ENCODE measurements at regions not wholly inside any gene's neighbourhood (a gene's known extent, or its start where the extent isn't known, plus 50 kb on each side); places are given as distances from the start of the nearest gene placed in this dataset.

DNA sequence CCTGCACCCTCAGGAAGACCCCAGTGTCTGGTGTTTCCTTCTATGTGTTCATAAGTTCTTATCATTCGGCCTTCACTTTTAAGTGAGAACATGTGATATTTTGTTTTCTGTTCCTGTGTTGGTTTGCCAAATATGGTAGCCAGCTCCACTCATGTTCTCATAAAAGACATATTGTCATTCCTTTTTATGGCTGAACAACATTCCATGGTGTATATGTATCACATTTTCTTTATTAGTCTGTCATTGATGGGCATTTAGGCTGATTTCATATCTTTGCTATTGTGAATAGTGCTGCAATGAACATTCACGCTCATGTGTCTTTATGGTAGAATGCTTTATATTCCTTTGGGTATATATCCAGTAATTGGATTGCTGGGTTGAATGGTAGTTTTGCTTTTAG lies 645.1 kb downstream of the SLC16A7 start:
- no peaks in the 10 kb centered on the region for H3K36me3 Mint-ChIP-seq

DNA sequence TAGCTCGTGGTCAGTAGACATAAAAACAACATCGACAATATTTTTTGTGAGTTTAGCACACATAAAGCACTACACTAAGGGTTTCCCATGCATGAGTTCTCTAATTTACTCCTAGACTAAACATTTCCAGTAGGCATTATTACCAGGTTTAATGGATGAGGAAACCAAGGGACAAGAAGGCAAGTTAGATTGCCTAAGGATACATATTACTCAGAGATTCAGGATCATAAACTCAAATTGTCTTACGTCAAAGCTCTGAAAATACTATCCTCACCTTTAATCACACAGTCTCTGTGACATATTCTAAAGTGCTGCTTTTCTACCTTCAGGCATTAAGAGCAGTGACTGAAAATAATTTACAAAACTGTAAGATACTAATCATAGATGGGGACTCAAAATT lies 655.3 kb downstream of the SLC16A7 start:
- H3K27ac Mint-ChIP-seq, result no peak overlapping the region
- no peak for TF ChIP-seq CTCF (IDR thresholded peaks at IDR 0.05; ENCODE audit: unreplicated experiment)
- no peaks in the 10 kb centered on the region for H3K36me3 Mint-ChIP-seq
- no peaks in the 10 kb centered on the region for H3K27me3 Mint-ChIP-seq (ENCODE audit: low read depth)
- H3K4me1 Mint-ChIP-seq, result peaks cover 2% of the 10 kb centered on the region
- no peaks in the 10 kb centered on the region for H3K9me3 Mint-ChIP-seq
- no peak for DNase-seq (ENCODE audit: low spot score in 2 of 2, unreplicated experiment in 2 of 2)
- H3K4me3 Mint-ChIP-seq, result no peak overlapping the region

More for the DNA sequence above, 645.1 kb downstream of the SLC16A7 start:
- Mint-ChIP-seq H3K27ac (no peak overlapping the region), H3K4me1 (no peaks in the 10 kb centered on the region), H3K9me3 (peaks cover 24% of the 10 kb centered on the region), H3K4me3 (no peak overlapping the region), H3K27me3 (ENCODE audit: low read depth) (no peaks in the 10 kb centered on the region)
- no peak for TF ChIP-seq CTCF (IDR thresholded peaks at IDR 0.05; ENCODE audit: unreplicated experiment)
- DNase-seq (ENCODE audit: low spot score in 2 of 2, unreplicated experiment in 2 of 2), result no peak

- Mint-ChIP-seq H3K4me3 (no peak overlapping the region), H3K9me3 (no peaks in the 10 kb centered on the region), H3K36me3 (no peaks in the 10 kb centered on the region), H3K4me1 (peaks cover 8% of the 10 kb centered on the region), H3K27me3 (ENCODE audit: low read depth) (no peaks in the 10 kb centered on the region), H3K27ac (no peak overlapping the region)
- no peak for TF ChIP-seq CTCF (IDR thresholded peaks at IDR 0.05; ENCODE audit: unreplicated experiment)
- DNase-seq (ENCODE audit: low spot score in 2 of 2, unreplicated experiment in 2 of 2), result no peak
Observed at GRCh38 chr12:60252359-60253096, 656.7 kb downstream of the SLC16A7 start.

GRCh38 chr12:60255044-60255443 lies 659.2 kb downstream of the SLC16A7 start:
- Mint-ChIP-seq H3K27me3 (ENCODE audit: low read depth) (no peaks in the 10 kb centered on the region), H3K4me1 (peaks cover 12% of the 10 kb centered on the region), H3K4me3 (no peak overlapping the region), H3K36me3 (no peaks in the 10 kb centered on the region), H3K9me3 (no peaks in the 10 kb centered on the region), H3K27ac (no peak overlapping the region)
- TF ChIP-seq CTCF (IDR thresholded peaks at IDR 0.05; ENCODE audit: unreplicated experiment), result no peak
- no peak for DNase-seq (ENCODE audit: low spot score in 2 of 2, unreplicated experiment in 2 of 2)

- no peak for DNase-seq (ENCODE audit: low spot score in 2 of 2, unreplicated experiment in 2 of 2)
- H3K9me3 Mint-ChIP-seq, result no peaks in the 10 kb centered on the region
Observed at GRCh38 chr12:60257063-60257462, 661.2 kb downstream of the SLC16A7 start.

More at GRCh38 chr12:60257063-60257462, 661.2 kb downstream of the SLC16A7 start:
- no peaks in the 10 kb centered on the region for H3K36me3 Mint-ChIP-seq
- H3K4me1 Mint-ChIP-seq, result peaks cover 12% of the 10 kb centered on the region
- no peak for TF ChIP-seq CTCF (IDR thresholded peaks at IDR 0.05; ENCODE audit: unreplicated experiment)
- no peaks in the 10 kb centered on the region for H3K27me3 Mint-ChIP-seq (ENCODE audit: low read depth)
- peak overlapping the region; percentile 32 for H3K27ac Mint-ChIP-seq
- H3K4me3 Mint-ChIP-seq, result no peak overlapping the region
